HEK293T (cell line): ENCODE measurements at regions not wholly inside any gene's neighbourhood (a gene's known extent, or its start where the extent isn't known, plus 50 kb on each side); places are given as distances from the start of the nearest gene placed in this dataset.

Source experiments
- CTCF ChIA-PET: fragments of 350-600 bp; formaldehyde crosslinking; extraction: SDS; loops from one replicate; lab custom pipeline; 2021; ENCODE audit warnings: antibody characterized with exemption, inconsistent platforms; lab: Yijun Ruan, JAX
- POLR2A ChIA-PET: fragments of 350-600 bp; formaldehyde crosslinking; extraction: SDS; loops from one replicate; lab custom pipeline; 2020; ENCODE audit warnings: antibody characterized with exemption, inconsistent platforms; lab: Yijun Ruan, JAX
- DNase-seq: peaks from one replicate; pipeline ENCODE4 v3.0.0; 2012; ENCODE audit warnings: mixed read lengths; ENCODE audit errors: extremely low spot score
- ARNT ChIP-seq: fragments of 450-650 bp; IDR thresholded peaks from 2 replicates; pipeline ENCODE4 v1.6.1; 2017; ENCODE audit warnings: mild to moderate bottlenecking
- BHLHE40 ChIP-seq: fragments of 450-650 bp; IDR thresholded peaks from 2 replicates; pipeline ENCODE4 v1.6.1; 2016; ENCODE audit warnings: mild to moderate bottlenecking, moderate library complexity, borderline replicate concordance
- CTBP1 ChIP-seq: fragments of 450-650 bp; IDR thresholded peaks from 2 replicates; pipeline ENCODE4 v1.6.1; 2016; ENCODE audit warnings: borderline replicate concordance
- ELF4 ChIP-seq: fragments of 450-650 bp; IDR thresholded peaks from 2 replicates; pipeline ENCODE4 v1.6.1; 2017; ENCODE audit warnings: antibody characterized with exemption
- FOXA1 ChIP-seq: fragments of 450-650 bp; IDR thresholded peaks from 2 replicates; pipeline ENCODE4 v1.6.1; 2016; ENCODE audit warnings: mild to moderate bottlenecking
- FOXK2 ChIP-seq: fragments of 450-650 bp; IDR thresholded peaks from 2 replicates; pipeline ENCODE4 v1.6.1; 2016; ENCODE audit warnings: mild to moderate bottlenecking
- FOXM1 ChIP-seq: fragments of 450-650 bp; IDR thresholded peaks from 2 replicates; pipeline ENCODE4 v1.6.1; 2017; ENCODE audit warnings: mild to moderate bottlenecking, borderline replicate concordance
- HDGF ChIP-seq: fragments of 450-650 bp; IDR thresholded peaks from 2 replicates; pipeline ENCODE4 v1.6.1; 2017; ENCODE audit warnings: antibody characterized with exemption, borderline replicate concordance
- L3MBTL2 ChIP-seq: fragments of 450-650 bp; conservative IDR thresholded peaks from 2 replicates; pipeline ENCODE4 v1.6.1; 2016; ENCODE audit warnings: mild to moderate bottlenecking
- LEF1 ChIP-seq: fragments of 450-650 bp; IDR thresholded peaks from 2 replicates; pipeline ENCODE4 v1.6.1; 2017; ENCODE audit warnings: mild to moderate bottlenecking, borderline replicate concordance
- NFRKB ChIP-seq: fragments of 450-650 bp; IDR thresholded peaks from 2 replicates; pipeline ENCODE4 v1.6.1; 2016; ENCODE audit warnings: mild to moderate bottlenecking, moderate library complexity
- PKNOX1 ChIP-seq: fragments of 450-650 bp; IDR thresholded peaks from 2 replicates; pipeline ENCODE4 v1.6.1; 2016
- SP1 ChIP-seq: fragments of 450-650 bp; IDR thresholded peaks from 2 replicates; pipeline ENCODE4 v1.6.1; 2017
- SUZ12 ChIP-seq: fragments of 450-650 bp; IDR thresholded peaks from 2 replicates; pipeline ENCODE4 v1.6.1; 2016; ENCODE audit warnings: mild to moderate bottlenecking
- TARDBP ChIP-seq: fragments of 450-650 bp; IDR thresholded peaks from 2 replicates; pipeline ENCODE4 v1.6.1; 2016
- ZNF384 ChIP-seq: fragments of 450-650 bp; IDR thresholded peaks from 2 replicates; pipeline ENCODE4 v1.6.1; 2016

DNA sequence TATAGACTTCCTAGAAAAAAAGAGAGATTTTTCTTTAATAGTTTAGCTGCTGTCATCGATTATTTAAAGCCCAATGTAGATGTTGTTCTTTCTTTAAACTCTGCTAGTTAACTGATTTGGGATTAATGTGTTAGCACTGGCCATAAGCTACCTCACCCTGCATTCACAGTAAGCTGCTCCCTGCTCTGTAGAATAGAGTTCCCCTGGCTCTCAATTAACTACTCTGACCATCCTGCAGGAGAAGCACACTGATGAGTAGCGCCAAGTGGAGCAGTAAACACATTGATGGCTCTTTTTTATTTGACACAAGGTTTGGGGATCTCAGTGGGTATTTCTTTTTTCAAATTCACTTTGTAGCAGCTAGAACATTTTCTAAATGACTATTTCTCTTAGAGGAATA, 807.9 kb upstream of the ZNF608 start:
- POLR2A ChIA-PET: no interaction called here
- DNase-seq: no peak
- CTCF ChIA-PET: no interaction called here
- TF ChIP-seq PKNOX1 (no peak), FOXM1 (no peak), SP1 (no peak), HDGF (no peak), FOXK2 (no peak), SUZ12 (no peak), L3MBTL2 (no peak), FOXA1 (no peak), ARNT (no peak), TARDBP (no peak), ELF4 (no peak), BHLHE40 (no peak), LEF1 (no peak), NFRKB (no peak), ZNF384 (no peak), CTBP1 (no peak)

- DNase-seq: no peak
- TF ChIP-seq PKNOX1 (no peak), BHLHE40 (no peak), FOXK2 (no peak), SUZ12 (no peak), TARDBP (no peak), LEF1 (no peak), FOXM1 (no peak), L3MBTL2 (no peak), ZNF384 (no peak), SP1 (no peak), ARNT (no peak), NFRKB (no peak), HDGF (no peak), FOXA1 (no peak), CTBP1 (no peak), ELF4 (no peak)
- CTCF ChIA-PET: no interaction called here
- POLR2A ChIA-PET: no interaction called here
These were observed 809.2 kb upstream of the ZNF608 start for GRCh38 chr5:125555591-125555990.

GRCh38 chr5:125558016-125558415, 811.6 kb upstream of the ZNF608 start:
- TF ChIP-seq FOXM1: no peak
- no peak for TF ChIP-seq CTBP1
- TF ChIP-seq ZNF384: no peak
- no peak for TF ChIP-seq PKNOX1
- no peak for TF ChIP-seq HDGF
- TF ChIP-seq NFRKB: no peak
- no peak for TF ChIP-seq L3MBTL2
- POLR2A ChIA-PET: interaction anchor here (1.3 to 1.4 kb wide), 2 partner anchors 18 to 72 kb away, joined by 3 to 4 read pairs; no protein-coding TSS in a partner anchor
- CTCF ChIA-PET: no interaction called here
- no peak for DNase-seq

DNA sequence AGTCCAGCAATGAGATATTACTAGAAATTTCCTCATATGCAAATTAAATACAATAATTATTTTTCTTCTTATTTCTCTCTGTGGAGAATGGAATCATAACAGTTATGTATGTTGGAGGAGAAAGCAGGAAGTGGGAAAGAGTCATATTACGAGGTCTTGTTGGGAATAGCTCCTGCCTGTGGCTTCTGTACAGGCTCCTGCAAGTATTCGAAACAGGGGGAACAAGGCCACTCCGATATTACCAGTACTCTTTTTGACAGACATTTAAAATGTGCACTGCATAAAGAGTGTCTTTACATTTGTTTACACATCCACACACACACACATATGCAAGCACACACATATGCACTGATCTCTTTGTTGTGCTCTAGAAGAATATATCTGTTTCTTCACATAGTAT, 812.0 kb upstream of the ZNF608 start:
- ChIA-PET POLR2A (interaction anchor here (1.3 to 1.4 kb wide), 2 partner anchors 17 to 73 kb away, joined by 3 to 4 read pairs; no protein-coding TSS in a partner anchor), CTCF (no interaction called here)
- TF ChIP-seq ARNT (no peak), SUZ12 (no peak)
- DNase-seq: no peak

DNA sequence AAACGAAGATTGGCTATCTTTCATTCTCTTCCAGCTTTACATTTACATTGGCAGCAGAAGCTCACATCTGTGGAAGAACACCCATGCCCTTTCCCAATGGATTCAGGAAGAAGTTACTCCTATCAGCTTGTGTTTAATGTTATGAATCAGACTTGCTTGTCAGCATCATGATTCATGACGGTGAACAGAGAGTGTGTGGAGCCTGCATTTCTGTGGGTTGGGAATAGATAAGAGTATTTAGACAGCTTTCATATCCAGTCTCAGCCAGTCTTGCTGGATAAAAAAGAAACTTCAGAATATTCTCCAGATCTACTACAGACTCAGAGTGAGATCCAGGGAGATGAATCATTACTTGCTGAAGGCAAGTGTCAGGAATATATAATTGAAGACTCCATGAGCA, 812.9 kb upstream of the ZNF608 start:
- CTCF ChIA-PET: interaction anchor here (0.5 kb wide), 1 partner anchor 141 kb away, joined by 3 read pairs; no protein-coding TSS in a partner anchor
- no peak for DNase-seq
- POLR2A ChIA-PET: interaction anchor here (1.3 to 1.4 kb wide), 2 partner anchors 16 to 74 kb away, joined by 3 to 4 read pairs; no protein-coding TSS in a partner anchor
- TF ChIP-seq SUZ12: no peak
- peak; percentile 50 for TF ChIP-seq PKNOX1

- no peak for TF ChIP-seq HDGF
- no peak for TF ChIP-seq TARDBP
- TF ChIP-seq FOXK2: no peak
- no peak for TF ChIP-seq LEF1
- TF ChIP-seq L3MBTL2: no peak
- TF ChIP-seq SUZ12: no peak
- CTCF ChIA-PET: no interaction called here
- no peak for DNase-seq
- POLR2A ChIA-PET: interaction anchor here (0.5 kb wide), 1 partner anchor 16 kb away, joined by 3 read pairs; no protein-coding TSS in a partner anchor
These were observed 814.2 kb upstream of the ZNF608 start for GRCh38 chr5:125560476-125561225.
